ENCODE measurements at regions not wholly inside any gene's neighbourhood (a gene's known extent, or its start where the extent isn't known, plus 50 kb on each side); places are given as distances from the start of the nearest gene placed in this dataset.

DNA sequence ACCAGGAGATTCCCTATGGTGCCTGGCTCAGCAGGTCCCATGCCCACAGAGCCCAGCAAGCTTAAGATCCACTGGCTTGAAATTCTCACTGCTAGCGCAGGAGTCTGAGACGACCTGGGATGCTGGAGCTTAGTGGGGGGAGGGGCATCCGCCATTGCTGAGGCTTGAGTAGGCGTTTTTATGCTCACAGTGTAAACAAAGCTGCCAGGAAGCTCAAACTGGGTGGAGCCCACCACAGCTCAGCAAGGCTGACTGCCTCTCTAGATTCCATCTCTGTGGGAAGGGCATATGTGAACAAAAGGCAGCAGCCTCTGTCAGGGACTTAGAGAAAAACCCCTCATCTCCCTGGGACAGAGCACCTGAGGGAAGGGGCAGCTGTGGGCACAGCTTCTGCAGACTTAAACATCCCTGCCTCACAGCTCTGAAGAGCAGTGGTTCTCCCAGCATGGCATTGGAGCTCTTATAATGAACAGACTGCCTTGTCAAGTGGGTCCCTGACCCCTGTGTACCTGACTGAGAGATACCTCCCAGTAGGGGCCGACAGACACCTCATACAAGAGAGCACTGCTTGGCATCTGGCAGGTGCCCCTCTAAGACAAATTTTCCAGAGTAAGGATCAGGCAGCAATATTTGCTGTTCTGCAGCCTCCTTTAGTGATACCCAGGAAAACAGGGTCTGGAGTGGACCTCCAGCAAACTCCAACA lies 231.5 kb upstream of the SETMAR start:
- TF ChIP-seq, protein P1, sequence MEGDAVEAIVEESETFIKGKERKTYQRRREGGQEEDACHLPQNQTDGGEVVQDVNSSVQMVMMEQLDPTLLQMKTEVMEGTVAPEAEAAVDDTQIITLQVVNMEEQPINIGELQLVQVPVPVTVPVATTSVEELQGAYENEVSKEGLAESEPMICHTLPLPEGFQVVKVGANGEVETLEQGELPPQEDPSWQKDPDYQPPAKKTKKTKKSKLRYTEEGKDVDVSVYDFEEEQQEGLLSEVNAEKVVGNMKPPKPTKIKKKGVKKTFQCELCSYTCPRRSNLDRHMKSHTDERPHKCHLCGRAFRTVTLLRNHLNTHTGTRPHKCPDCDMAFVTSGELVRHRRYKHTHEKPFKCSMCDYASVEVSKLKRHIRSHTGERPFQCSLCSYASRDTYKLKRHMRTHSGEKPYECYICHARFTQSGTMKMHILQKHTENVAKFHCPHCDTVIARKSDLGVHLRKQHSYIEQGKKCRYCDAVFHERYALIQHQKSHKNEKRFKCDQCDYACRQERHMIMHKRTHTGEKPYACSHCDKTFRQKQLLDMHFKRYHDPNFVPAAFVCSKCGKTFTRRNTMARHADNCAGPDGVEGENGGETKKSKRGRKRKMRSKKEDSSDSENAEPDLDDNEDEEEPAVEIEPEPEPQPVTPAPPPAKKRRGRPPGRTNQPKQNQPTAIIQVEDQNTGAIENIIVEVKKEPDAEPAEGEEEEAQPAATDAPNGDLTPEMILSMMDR (conservative IDR thresholded peaks at IDR 0.05; ENCODE audit: low read length): no peak
- no peak for TF ChIP-seq EZH2phosphoT487 (IDR thresholded peaks at IDR 0.05; ENCODE audit: borderline replicate concordance, low read depth, low read length)
